ENCODE measurements at regions not wholly inside any gene's neighbourhood (a gene's known extent, or its start where the extent isn't known, plus 50 kb on each side); places are given as distances from the start of the nearest gene placed in this dataset.

DNA sequence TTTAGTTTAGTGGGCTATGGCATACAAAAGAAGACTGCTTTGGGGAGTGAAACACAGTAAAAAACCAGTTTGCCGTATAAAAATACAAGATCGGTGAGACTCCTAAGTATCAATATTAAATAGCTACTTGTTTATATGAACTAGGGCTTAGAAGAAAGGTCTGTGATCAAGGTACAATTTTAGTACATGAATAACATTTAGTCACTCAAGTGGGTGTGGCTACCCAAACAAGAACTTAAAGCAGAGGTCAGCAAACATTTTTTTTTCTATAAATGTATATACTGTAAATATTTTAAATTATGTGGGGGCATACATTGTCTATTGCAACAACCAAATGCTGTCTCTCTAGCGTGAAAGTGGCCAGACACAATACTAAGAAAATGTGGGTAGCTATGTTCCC lies 1452.5 kb upstream of the NUDT12 start:
- no peaks in the 10 kb centered on the region for H3K4me1 Mint-ChIP-seq
- no CpG with 5 or more reads among the region's 3 CpGs for WGBS (ENCODE audit: insufficient coverage)
- H3K4me3 ChIP-seq (ENCODE audit: control extremely low read depth in 1 of 5, extremely low read depth in 1 of 5, insufficient read depth in 1 of 5, low read depth in 2 of 5, low read length in 4 of 5): no peak overlapping the region

DNA sequence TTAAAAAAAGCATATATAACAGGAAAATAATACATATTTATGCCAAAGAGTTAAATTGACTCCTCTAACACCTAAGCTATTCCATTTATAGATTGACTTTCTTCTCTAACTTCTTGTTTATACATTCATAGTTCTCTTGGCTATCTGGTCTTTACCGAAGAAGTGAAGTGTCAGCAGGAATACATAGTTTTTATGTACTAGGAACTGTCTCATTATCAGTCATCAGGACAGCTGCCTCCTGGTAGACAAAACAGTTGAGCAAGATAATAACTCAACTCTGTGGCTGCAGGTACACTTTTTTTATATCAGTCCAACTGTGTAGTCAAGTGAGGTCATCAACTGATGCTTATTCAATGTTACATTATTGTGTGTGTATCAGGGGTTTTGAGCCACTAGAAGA lies 1436.0 kb upstream of the NUDT12 start:
- Histone ChIP-seq H3K27me3 (replicated peaks in 1 of 4; ENCODE audit: control extremely low read depth in 1 of 4, control insufficient read depth in 3 of 4, insufficient read depth in 4 of 4, low read length in 3 of 4) (no peaks in the 10 kb centered on the region), H3K4me3 (ENCODE audit: control extremely low read depth in 1 of 5, extremely low read depth in 1 of 5, insufficient read depth in 1 of 5, low read depth in 2 of 5, low read length in 4 of 5) (no peak overlapping the region), H3K4me2 (replicated peaks; ENCODE audit: low read depth, low read length, poor library complexity, severe bottlenecking) (no peak overlapping the region), H3K9ac (ENCODE audit: low read length) (no peak overlapping the region), H3K9me3 (ENCODE audit: control extremely low read depth in 1 of 3, control insufficient read depth in 2 of 3, insufficient read depth in 1 of 3, low read length in 2 of 3) (no peaks in the 10 kb centered on the region), H4K20me1 (ENCODE audit: control insufficient read depth, insufficient read depth, low read length, poor library complexity, severe bottlenecking) (no peaks in the 10 kb centered on the region), H3K79me2 (ENCODE audit: control insufficient read depth, insufficient read depth, low read length) (no peaks in the 10 kb centered on the region), H3K4me1 (ENCODE audit: control insufficient read depth in 2 of 2, insufficient read depth in 2 of 2, low read length in 2 of 2) (no peaks in the 10 kb centered on the region), H3K36me3 (replicated peaks in 1 of 2; ENCODE audit: control extremely low read depth in 1 of 2, control insufficient read depth in 1 of 2, extremely low read depth in 1 of 2, insufficient read depth in 2 of 2, low read length in 1 of 2) (no peaks in the 10 kb centered on the region), H3K27ac (ENCODE audit: low read length in 2 of 2) (no peak overlapping the region), H2AFZ (ENCODE audit: insufficient read depth, low read depth, low read length, poor library complexity, severe bottlenecking) (no peak overlapping the region)
- Mint-ChIP-seq H3K9me3 (ENCODE audit: insufficient read depth) (peaks cover 9% of the 10 kb centered on the region), H3K27me3 (no peaks in the 10 kb centered on the region), H3K4me3 (no peak overlapping the region), H3K4me1 (no peaks in the 10 kb centered on the region), H3K27ac (no peak overlapping the region)
- intact Hi-C loops (cut with micrococcal nuclease): no loop called here
- ATAC-seq (ENCODE audit: low read depth) (no peak), DNase-seq (no peak)
- WGBS (ENCODE audit: insufficient coverage): no CpG with 5 or more reads among the region's 1 CpG
- ChIA-PET CTCF (no interaction called here), POLR2A (no interaction called here)
- TF ChIP-seq EZH2 (IDR thresholded peaks at IDR 0.05; ENCODE audit: borderline replicate concordance, insufficient read depth, low read depth, low read length, poor library complexity, severe bottlenecking): no peak
- TF ChIP-seq, protein P1, sequence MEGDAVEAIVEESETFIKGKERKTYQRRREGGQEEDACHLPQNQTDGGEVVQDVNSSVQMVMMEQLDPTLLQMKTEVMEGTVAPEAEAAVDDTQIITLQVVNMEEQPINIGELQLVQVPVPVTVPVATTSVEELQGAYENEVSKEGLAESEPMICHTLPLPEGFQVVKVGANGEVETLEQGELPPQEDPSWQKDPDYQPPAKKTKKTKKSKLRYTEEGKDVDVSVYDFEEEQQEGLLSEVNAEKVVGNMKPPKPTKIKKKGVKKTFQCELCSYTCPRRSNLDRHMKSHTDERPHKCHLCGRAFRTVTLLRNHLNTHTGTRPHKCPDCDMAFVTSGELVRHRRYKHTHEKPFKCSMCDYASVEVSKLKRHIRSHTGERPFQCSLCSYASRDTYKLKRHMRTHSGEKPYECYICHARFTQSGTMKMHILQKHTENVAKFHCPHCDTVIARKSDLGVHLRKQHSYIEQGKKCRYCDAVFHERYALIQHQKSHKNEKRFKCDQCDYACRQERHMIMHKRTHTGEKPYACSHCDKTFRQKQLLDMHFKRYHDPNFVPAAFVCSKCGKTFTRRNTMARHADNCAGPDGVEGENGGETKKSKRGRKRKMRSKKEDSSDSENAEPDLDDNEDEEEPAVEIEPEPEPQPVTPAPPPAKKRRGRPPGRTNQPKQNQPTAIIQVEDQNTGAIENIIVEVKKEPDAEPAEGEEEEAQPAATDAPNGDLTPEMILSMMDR (IDR thresholded peaks at IDR 0.05): no peak

More for the DNA sequence above, 1452.5 kb upstream of the NUDT12 start:
- no peak overlapping the region for H3K27ac Mint-ChIP-seq
- peaks cover 0 to 1% (median 0%) of the 10 kb centered on the region in 3 donors for H3K9me3 ChIP-seq (ENCODE audit: control extremely low read depth in 1 of 3, control insufficient read depth in 2 of 3, insufficient read depth in 1 of 3, low read length in 2 of 3)
- no peaks in the 10 kb centered on the region for H4K20me1 ChIP-seq (ENCODE audit: control insufficient read depth, insufficient read depth, low read length, poor library complexity, severe bottlenecking)
- no peaks in the 10 kb centered on the region for H3K27me3 ChIP-seq (replicated peaks in 1 of 4; ENCODE audit: control extremely low read depth in 1 of 4, control insufficient read depth in 3 of 4, insufficient read depth in 4 of 4, low read length in 3 of 4)
- ChIA-PET CTCF (no interaction called here), POLR2A (no interaction called here)
- H3K27ac ChIP-seq (ENCODE audit: low read length in 2 of 2): no peak overlapping the region
- H3K36me3 ChIP-seq (replicated peaks in 1 of 2; ENCODE audit: control extremely low read depth in 1 of 2, control insufficient read depth in 1 of 2, extremely low read depth in 1 of 2, insufficient read depth in 2 of 2, low read length in 1 of 2): no peaks in the 10 kb centered on the region
- H3K4me3 Mint-ChIP-seq: no peak overlapping the region
- H3K27me3 Mint-ChIP-seq: no peaks in the 10 kb centered on the region
- H3K9me3 Mint-ChIP-seq (ENCODE audit: insufficient read depth): peaks cover 2% of the 10 kb centered on the region
- no peak overlapping the region for H3K4me2 ChIP-seq (replicated peaks; ENCODE audit: low read depth, low read length, poor library complexity, severe bottlenecking)
- no peak for DNase-seq
- intact Hi-C loops (cut with micrococcal nuclease): no loop called here
- no peak overlapping the region for H3K9ac ChIP-seq (ENCODE audit: low read length)
- no peaks in the 10 kb centered on the region for H3K79me2 ChIP-seq (ENCODE audit: control insufficient read depth, insufficient read depth, low read length)
- no peak for ATAC-seq (ENCODE audit: low read depth)
- no peak overlapping the region for H2AFZ ChIP-seq (ENCODE audit: insufficient read depth, low read depth, low read length, poor library complexity, severe bottlenecking)
- TF ChIP-seq EZH2 (IDR thresholded peaks at IDR 0.05; ENCODE audit: borderline replicate concordance, insufficient read depth, low read depth, low read length, poor library complexity, severe bottlenecking): no peak
- TF ChIP-seq, protein P1 (IDR thresholded peaks at IDR 0.05): no peak
- H3K4me1 ChIP-seq (ENCODE audit: control insufficient read depth in 2 of 2, insufficient read depth in 2 of 2, low read length in 2 of 2): no peaks in the 10 kb centered on the region
